ENCODE measurements at regions not wholly inside any gene's neighbourhood (a gene's known extent, or its start where the extent isn't known, plus 50 kb on each side); places are given as distances from the start of the nearest gene placed in this dataset.
"Not testable (repeated sequence)": the region's sequence is repeated elsewhere in the genome, so short reads cannot be mapped to it uniquely, and the experiment has no call there.

DNA sequence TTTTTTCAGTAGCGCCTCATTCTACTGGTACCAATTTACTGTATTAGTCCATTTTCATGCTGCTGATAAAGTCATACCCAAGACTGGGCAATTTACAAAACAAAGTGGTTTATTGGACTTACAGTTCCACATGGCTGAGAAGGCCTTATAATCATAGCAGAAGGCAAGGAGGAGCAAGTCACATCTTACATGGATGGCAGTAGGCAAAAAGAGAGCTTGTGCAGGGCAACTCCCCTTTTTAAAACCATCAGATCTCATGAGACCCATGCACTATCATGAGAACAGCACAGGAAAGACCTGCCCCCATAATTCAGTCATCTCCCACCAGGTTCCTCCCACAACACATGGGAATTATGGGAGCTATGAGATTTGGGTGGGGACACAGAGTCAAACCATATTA, 443.5 kb downstream of the SH2D1A start:
- H3K36me3 ChIP-seq (replicated peaks in 1 of 2; ENCODE audit: control insufficient read depth in 1 of 2, insufficient read depth in 2 of 2, low read length in 2 of 2); H2AFZ ChIP-seq (ENCODE audit: insufficient read depth, low read depth, low read length, poor library complexity, severe bottlenecking); H3K27ac ChIP-seq (ENCODE audit: low read depth in 1 of 2, low read length in 2 of 2); H3K4me1 ChIP-seq (ENCODE audit: control insufficient read depth in 1 of 2, insufficient read depth in 2 of 2, low read length in 2 of 2); H3K36me3 Mint-ChIP-seq; H3K79me2 ChIP-seq (ENCODE audit: insufficient read depth, low read length); H3K9me3 ChIP-seq (replicated peaks in 1 of 2; ENCODE audit: control insufficient read depth in 1 of 2, insufficient read depth in 1 of 2, low read length in 2 of 2); H3K9ac ChIP-seq (ENCODE audit: insufficient read depth, low read length, poor library complexity, severe bottlenecking); H3K27ac Mint-ChIP-seq; H3K27me3 ChIP-seq (ENCODE audit: control insufficient read depth in 2 of 2, insufficient read depth in 2 of 2, low read length in 2 of 2); H3K4me3 ChIP-seq (replicated peaks in 1 of 3; ENCODE audit: low read depth in 2 of 3, low read length in 3 of 3); intact Hi-C loops (cut with micrococcal nuclease); H3K4me2 ChIP-seq (replicated peaks; ENCODE audit: extremely low read depth, low read length, poor library complexity, severe bottlenecking); H3K4me3 Mint-ChIP-seq; H4K20me1 ChIP-seq (ENCODE audit: insufficient read depth, low read length); H3K27me3 Mint-ChIP-seq (ENCODE audit: low read depth in 3 of 3); DNase-seq; H3K4me1 Mint-ChIP-seq: not testable (repeated sequence)
- WGBS (ENCODE audit: insufficient coverage) = no CpG with 5 or more reads among the region's 1 CpG
- peaks cover 0 to 11% (median 2%) of the 10 kb centered on the region in 7 donors for H3K9me3 Mint-ChIP-seq

GRCh38 chrX:124791492-124792095, 445.2 kb downstream of the SH2D1A start:
- TF ChIP-seq, protein P1, sequence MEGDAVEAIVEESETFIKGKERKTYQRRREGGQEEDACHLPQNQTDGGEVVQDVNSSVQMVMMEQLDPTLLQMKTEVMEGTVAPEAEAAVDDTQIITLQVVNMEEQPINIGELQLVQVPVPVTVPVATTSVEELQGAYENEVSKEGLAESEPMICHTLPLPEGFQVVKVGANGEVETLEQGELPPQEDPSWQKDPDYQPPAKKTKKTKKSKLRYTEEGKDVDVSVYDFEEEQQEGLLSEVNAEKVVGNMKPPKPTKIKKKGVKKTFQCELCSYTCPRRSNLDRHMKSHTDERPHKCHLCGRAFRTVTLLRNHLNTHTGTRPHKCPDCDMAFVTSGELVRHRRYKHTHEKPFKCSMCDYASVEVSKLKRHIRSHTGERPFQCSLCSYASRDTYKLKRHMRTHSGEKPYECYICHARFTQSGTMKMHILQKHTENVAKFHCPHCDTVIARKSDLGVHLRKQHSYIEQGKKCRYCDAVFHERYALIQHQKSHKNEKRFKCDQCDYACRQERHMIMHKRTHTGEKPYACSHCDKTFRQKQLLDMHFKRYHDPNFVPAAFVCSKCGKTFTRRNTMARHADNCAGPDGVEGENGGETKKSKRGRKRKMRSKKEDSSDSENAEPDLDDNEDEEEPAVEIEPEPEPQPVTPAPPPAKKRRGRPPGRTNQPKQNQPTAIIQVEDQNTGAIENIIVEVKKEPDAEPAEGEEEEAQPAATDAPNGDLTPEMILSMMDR (IDR thresholded peaks at IDR 0.05) = no peak
- Mint-ChIP-seq H3K36me3 (no peaks in the 10 kb centered on the region), H3K4me3 (no peak overlapping the region), H3K27ac (no peak overlapping the region), H3K4me1 (no peaks in the 10 kb centered on the region), H3K9me3 (peaks cover 0 to 11% (median 2%) of the 10 kb centered on the region in 7 donors), H3K27me3 (ENCODE audit: low read depth in 3 of 3) (peaks cover 0 to 1% (median 0%) of the 10 kb centered on the region in 3 donors)
- Histone ChIP-seq H2AFZ (ENCODE audit: insufficient read depth, low read depth, low read length, poor library complexity, severe bottlenecking) (no peak overlapping the region), H3K9ac (ENCODE audit: insufficient read depth, low read length, poor library complexity, severe bottlenecking) (no peak overlapping the region), H3K79me2 (ENCODE audit: insufficient read depth, low read length) (no peaks in the 10 kb centered on the region), H3K27me3 (ENCODE audit: control insufficient read depth in 2 of 2, insufficient read depth in 2 of 2, low read length in 2 of 2) (no peaks in the 10 kb centered on the region), H3K4me3 (replicated peaks in 1 of 3; ENCODE audit: low read depth in 2 of 3, low read length in 3 of 3) (no peak overlapping the region), H3K4me2 (replicated peaks; ENCODE audit: extremely low read depth, low read length, poor library complexity, severe bottlenecking) (no peak overlapping the region), H3K36me3 (replicated peaks in 1 of 2; ENCODE audit: control insufficient read depth in 1 of 2, insufficient read depth in 2 of 2, low read length in 2 of 2) (no peaks in the 10 kb centered on the region), H3K9me3 (replicated peaks in 1 of 2; ENCODE audit: control insufficient read depth in 1 of 2, insufficient read depth in 1 of 2, low read length in 2 of 2) (peaks cover 0 to 7% of the 10 kb centered on the region in 2 donors), H4K20me1 (ENCODE audit: insufficient read depth, low read length) (no peaks in the 10 kb centered on the region), H3K27ac (ENCODE audit: low read depth in 1 of 2, low read length in 2 of 2) (no peak overlapping the region), H3K4me1 (ENCODE audit: control insufficient read depth in 1 of 2, insufficient read depth in 2 of 2, low read length in 2 of 2) (no peaks in the 10 kb centered on the region)
- no peak for DNase-seq
- no CpG with 5 or more reads among the region's 4 CpGs for WGBS (ENCODE audit: insufficient coverage)
- intact Hi-C loops (cut with micrococcal nuclease) = no loop called here

Data from CD14-positive monocyte (primary cell).